SK-N-SH (cell line): ENCODE measurements at regions not wholly inside any gene's neighbourhood (a gene's known extent, or its start where the extent isn't known, plus 50 kb on each side); places are given as distances from the start of the nearest gene placed in this dataset.

ENCODE experiments used
- CTCF ChIA-PET: fragments of 300-600, 350-600 bp; formaldehyde crosslinking; extraction: SDS; loops from one replicate; lab custom pipeline; 2021; lab: Yijun Ruan, JAX
- POLR2A ChIA-PET: fragments of 350-600 bp; sonication (Branson Sonifier 250); formaldehyde crosslinking; extraction: SDS; loops from one replicate; lab custom pipeline; 2020; ENCODE audit warnings: antibody characterized with exemption, inconsistent platforms; lab: Yijun Ruan, JAX
- DNase-seq: peaks from one replicate; pipeline ENCODE4 v3.0.0; 2012
- H2AFZ ChIP-seq: fragments of 200-600 bp; sonication (generic); 2 replicates; pipeline ENCODE4 v1.8.1; 2016; ENCODE audit warnings: antibody characterized with exemption, mild to moderate bottlenecking, low read depth
- H3F3A ChIP-seq: fragments of 200-600 bp; sonication (generic); replicated peaks from 2 replicates; pipeline ENCODE3; 2016; ENCODE audit warnings: antibody characterized with exemption, mild to moderate bottlenecking; ENCODE audit not compliant: insufficient read depth
- H3K27ac ChIP-seq, 2 experiments: fragments of 200-500 bp in 1 of 2; fragments of 200-600 bp in 1 of 2; sonication (Bioruptor generic) in 1 of 2; sonication (generic), shearing (Covaris generic) in 1 of 2; 2 replicates each; pipeline versions ENCODE4 v1.5.1 to v1.6.1; 2014 to 2016; ENCODE audit warnings: low read depth in 2 of 2, inconsistent platforms in 1 of 2, low read length in 1 of 2, mild to moderate bottlenecking in 1 of 2, mixed read lengths in 1 of 2
- H3K27me3 ChIP-seq: fragments of 200-600 bp; sonication (generic), shearing (Covaris generic); 2 replicates; pipeline ENCODE4 v1.6.1; 2016; ENCODE audit warnings: mixed run types; ENCODE audit not compliant: insufficient read depth
- H3K36me3 ChIP-seq, 2 experiments: fragments of 200-500 bp in 1 of 2; fragments of 200-600 bp in 1 of 2; sonication (Bioruptor generic) in 1 of 2; sonication (generic) in 1 of 2; replicated peaks in 1 of 2; 2 replicates each; pipeline versions ENCODE3 to v1.5.1; 2014 to 2016; ENCODE audit warnings: low read length in 1 of 2, mild to moderate bottlenecking in 1 of 2; ENCODE audit not compliant: insufficient read depth in 2 of 2, control insufficient read depth in 1 of 2
- H3K4me1 ChIP-seq, 2 experiments: fragments of 200-500 bp in 1 of 2; fragments of 200-600 bp in 1 of 2; sonication (Bioruptor generic) in 1 of 2; sonication (generic), shearing (Covaris generic) in 1 of 2; 2 replicates each; pipeline versions ENCODE4 v1.5.1 to v1.6.1; 2014 to 2016; ENCODE audit warnings: low read depth in 1 of 2, low read length in 1 of 2, mixed run types in 1 of 2; ENCODE audit not compliant: insufficient read depth in 2 of 2, control insufficient read depth in 1 of 2
- H3K4me2 ChIP-seq: fragments of 200-600 bp; sonication (generic), shearing (Covaris generic); 2 replicates; pipeline ENCODE4 v1.6.1; 2017; ENCODE audit warnings: mixed run types
- H3K4me3 ChIP-seq, 2 experiments: fragments of 200-500 bp in 1 of 2; fragments of 200-600 bp in 1 of 2; sonication (Bioruptor generic) in 1 of 2; sonication (generic), shearing (Covaris generic) in 1 of 2; 2 replicates each; pipeline versions ENCODE4 v1.5.1 to v1.8.1; 2014 to 2016; ENCODE audit warnings: low read depth in 2 of 2, inconsistent platforms in 1 of 2, low read length in 1 of 2, mild to moderate bottlenecking in 1 of 2, mixed read lengths in 1 of 2, moderate library complexity in 1 of 2
- H3K79me2 ChIP-seq: fragments of 200-600 bp; sonication (generic); 2 replicates; pipeline ENCODE4 v1.8.1; 2017; ENCODE audit warnings: mild to moderate bottlenecking; ENCODE audit not compliant: insufficient read depth
- H3K9ac ChIP-seq: fragments of 200-600 bp; sonication (generic); 2 replicates; pipeline ENCODE4 v1.6.1; 2017; ENCODE audit warnings: mixed run types
- H3K9me2 ChIP-seq: fragments of 200-600 bp; sonication (generic); 2 replicates; pipeline ENCODE4 v1.6.1; 2017; ENCODE audit warnings: mixed run types
- H3K9me3 ChIP-seq: fragments of 200-600 bp; sonication (generic); 2 replicates; pipeline ENCODE4 v1.6.1; 2017; ENCODE audit warnings: mixed run types, mild to moderate bottlenecking, moderate library complexity
- H4K20me1 ChIP-seq: fragments of 200-600 bp; sonication (generic); 2 replicates; pipeline ENCODE4 v1.6.1; 2017; ENCODE audit warnings: mild to moderate bottlenecking, mixed run types; ENCODE audit not compliant: insufficient read depth
- EP300 ChIP-seq, 2 experiments: IDR thresholded peaks; 2 replicates each; pipeline versions ENCODE4 v1.4.0 to v1.6.1; 2012; ENCODE audit warnings: borderline replicate concordance in 1 of 2, low read depth in 1 of 2, low read length in 1 of 2
- EZH2phosphoT487 ChIP-seq: fragments of 200-600 bp; sonication (generic); IDR thresholded peaks from 2 replicates; pipeline ENCODE4 v1.6.1; 2017; ENCODE audit warnings: low read depth, mixed run types, mild to moderate bottlenecking, antibody characterized with exemption, moderate library complexity, borderline replicate concordance
- FOXJ3 ChIP-seq: sonication (generic); formaldehyde crosslinking; IDR thresholded peaks from 2 replicates; pipeline ENCODE4 v1.5.1; 2020; ENCODE audit warnings: mild to moderate bottlenecking, missing genetic modification reagents
- FOXM1 ChIP-seq: IDR thresholded peaks from 2 replicates; pipeline ENCODE4 v1.4.0; 2012; ENCODE audit warnings: low read depth, mild to moderate bottlenecking
- GATA2 ChIP-seq: sonication (generic); formaldehyde crosslinking; IDR thresholded peaks from 2 replicates; pipeline ENCODE4 v1.5.0; 2020; ENCODE audit warnings: mild to moderate bottlenecking, missing genetic modification reagents
- IRF3 ChIP-seq: fragments of 150-350 bp; IDR thresholded peaks from 2 replicates; pipeline ENCODE4 v1.6.1; 2016; ENCODE audit warnings: mild to moderate bottlenecking, low read depth, low read length
- JUND ChIP-seq: IDR thresholded peaks from 2 replicates; pipeline ENCODE4 v1.4.0; 2012
- MAX ChIP-seq: IDR thresholded peaks from 2 replicates; pipeline ENCODE4 v1.4.0; 2012; ENCODE audit warnings: low read depth
- MXI1 ChIP-seq: IDR thresholded peaks from 2 replicates; pipeline ENCODE4 v1.6.1; 2012; ENCODE audit warnings: mild to moderate bottlenecking, low read depth, low read length, improper control_type of control experiment
- PBX3 ChIP-seq: IDR thresholded peaks from 2 replicates; pipeline ENCODE4; 2012
- RCOR1 ChIP-seq: fragments of 150-350 bp; IDR thresholded peaks from 2 replicates; pipeline ENCODE4 v1.6.1; 2017; ENCODE audit warnings: antibody characterized with exemption, low read length
- RFX5 ChIP-seq: IDR thresholded peaks from 2 replicates; pipeline ENCODE4 v1.6.1; 2012; ENCODE audit warnings: mild to moderate bottlenecking, improper control_type of control experiment, low read length
- RXRA ChIP-seq: IDR thresholded peaks from 2 replicates; pipeline ENCODE4 v1.4.0; 2012; ENCODE audit warnings: low read depth, mild to moderate bottlenecking, borderline replicate concordance
- SIN3A ChIP-seq: IDR thresholded peaks from 2 replicates; pipeline ENCODE4 v1.6.1; 2012; ENCODE audit warnings: low read depth, mild to moderate bottlenecking, low read length, moderate library complexity, borderline replicate concordance
- SMC3 ChIP-seq: IDR thresholded peaks from 2 replicates; pipeline ENCODE4 v1.6.1; 2012; ENCODE audit warnings: low read depth, low read length, improper control_type of control experiment
- TAF1 ChIP-seq: IDR thresholded peaks from 2 replicates; pipeline ENCODE4 v1.6.1; 2012; ENCODE audit warnings: low read depth, mild to moderate bottlenecking, low read length, moderate library complexity, borderline replicate concordance
- TCF12 ChIP-seq: IDR thresholded peaks from 2 replicates; pipeline ENCODE4 v1.4.0; 2012
- USF2 ChIP-seq: fragments of 150-350 bp; IDR thresholded peaks from 2 replicates; pipeline ENCODE4 v1.6.1; 2017; ENCODE audit warnings: antibody characterized with exemption, low read length, low read depth, borderline replicate concordance
- ZBTB33 ChIP-seq: IDR thresholded peaks from 2 replicates; pipeline ENCODE4 v1.4.0; 2012; ENCODE audit warnings: low read depth, borderline replicate concordance
- WGBS: methylation state at CpG from one replicate; pipeline ENCODE4 v1.1.6; 2017; ENCODE audit warnings: low lambda C conversion rate; 5-methylcytosine and 5-hydroxymethylcytosine counted together

GRCh38 chr4:180436361-180436760 lies 1806.8 kb upstream of the TENM3 start:
- Histone ChIP-seq H2AFZ (no peak overlapping the region), H3K27ac (no peak overlapping the region), H3K79me2 (no peaks in the 10 kb centered on the region), H3K9me3 (no peaks in the 10 kb centered on the region), H3F3A (no peaks in the 10 kb centered on the region), H3K9me2 (no peaks in the 10 kb centered on the region), H3K4me2 (no peak overlapping the region), H3K4me3 (no peak overlapping the region), H3K36me3 (no peaks in the 10 kb centered on the region), H4K20me1 (no peaks in the 10 kb centered on the region), H3K27me3 (peaks cover 16% of the 10 kb centered on the region; the same call in 1 of the 2 replicates), H3K4me1 (no peaks in the 10 kb centered on the region), H3K9ac (no peak overlapping the region)
- ChIA-PET CTCF (no interaction called here), POLR2A (no interaction called here)
- DNase-seq: no peak
- WGBS: 6% methylated on average over 1 of the region's 1 CpG
- no peak for TF ChIP-seq FOXJ3 (CRISPR knock-in tag)
- no peak for TF ChIP-seq RCOR1
- no peak for TF ChIP-seq IRF3
- no peak for TF ChIP-seq RXRA
- no peak for TF ChIP-seq PBX3
- no peak for TF ChIP-seq MXI1
- TF ChIP-seq TCF12: no peak
- TF ChIP-seq SMC3: no peak
- TF ChIP-seq TAF1: no peak
- no peak for TF ChIP-seq ZBTB33
- TF ChIP-seq FOXM1: no peak
- TF ChIP-seq JUND: no peak
- no peak for TF ChIP-seq GATA2 (CRISPR knock-in tag)
- no peak for TF ChIP-seq EP300 (IDR thresholded peaks at IDR 0.05; ENCODE audit: borderline replicate concordance in 1 of 2, low read depth in 1 of 2, low read length in 1 of 2)

- Histone ChIP-seq H3K9ac (no peak overlapping the region), H3K27me3 (peaks cover 16% of the 10 kb centered on the region; the same call in 1 of the 2 replicates), H3K27ac (no peak overlapping the region), H3K4me2 (peak overlapping the region; percentile 65), H3F3A (no peaks in the 10 kb centered on the region), H3K4me1 (no peaks in the 10 kb centered on the region), H3K79me2 (no peaks in the 10 kb centered on the region), H4K20me1 (no peaks in the 10 kb centered on the region), H3K9me2 (no peaks in the 10 kb centered on the region), H3K36me3 (no peaks in the 10 kb centered on the region), H3K4me3 (peak overlapping the region; percentile 0 to 31; a peak in 2 of 4 replicates), H2AFZ (no peak overlapping the region; the same call in 1 of the 2 replicates), H3K9me3 (no peaks in the 10 kb centered on the region)
- POLR2A ChIA-PET: no interaction called here
- CTCF ChIA-PET: interaction anchor here (1.9 kb wide), 1 partner anchor 11 kb away, joined by 4 read pairs; no protein-coding TSS in a partner anchor
- 6% methylated on average over 5 of the region's 5 CpGs for WGBS
- DNase-seq: no peak
- no peak for TF ChIP-seq SMC3
- no peak for TF ChIP-seq EP300 (IDR thresholded peaks at IDR 0.05; ENCODE audit: borderline replicate concordance in 1 of 2, low read depth in 1 of 2, low read length in 1 of 2)
- no peak for TF ChIP-seq SIN3A
- no peak for TF ChIP-seq PBX3
- TF ChIP-seq ZBTB33: no peak
- TF ChIP-seq FOXM1: no peak
- TF ChIP-seq USF2: no peak
- TF ChIP-seq MAX: no peak
- TF ChIP-seq EZH2phosphoT487: no peak
- TF ChIP-seq RFX5: no peak
Measured at GRCh38 chr4:180437601-180438000, 1805.6 kb upstream of the TENM3 start.
